ENCODE measurements at regions not wholly inside any gene's neighbourhood (a gene's known extent, or its start where the extent isn't known, plus 50 kb on each side); places are given as distances from the start of the nearest gene placed in this dataset.
"Not testable (repeated sequence)": the region's sequence is repeated elsewhere in the genome, so short reads cannot be mapped to it uniquely, and the experiment has no call there.

DNA sequence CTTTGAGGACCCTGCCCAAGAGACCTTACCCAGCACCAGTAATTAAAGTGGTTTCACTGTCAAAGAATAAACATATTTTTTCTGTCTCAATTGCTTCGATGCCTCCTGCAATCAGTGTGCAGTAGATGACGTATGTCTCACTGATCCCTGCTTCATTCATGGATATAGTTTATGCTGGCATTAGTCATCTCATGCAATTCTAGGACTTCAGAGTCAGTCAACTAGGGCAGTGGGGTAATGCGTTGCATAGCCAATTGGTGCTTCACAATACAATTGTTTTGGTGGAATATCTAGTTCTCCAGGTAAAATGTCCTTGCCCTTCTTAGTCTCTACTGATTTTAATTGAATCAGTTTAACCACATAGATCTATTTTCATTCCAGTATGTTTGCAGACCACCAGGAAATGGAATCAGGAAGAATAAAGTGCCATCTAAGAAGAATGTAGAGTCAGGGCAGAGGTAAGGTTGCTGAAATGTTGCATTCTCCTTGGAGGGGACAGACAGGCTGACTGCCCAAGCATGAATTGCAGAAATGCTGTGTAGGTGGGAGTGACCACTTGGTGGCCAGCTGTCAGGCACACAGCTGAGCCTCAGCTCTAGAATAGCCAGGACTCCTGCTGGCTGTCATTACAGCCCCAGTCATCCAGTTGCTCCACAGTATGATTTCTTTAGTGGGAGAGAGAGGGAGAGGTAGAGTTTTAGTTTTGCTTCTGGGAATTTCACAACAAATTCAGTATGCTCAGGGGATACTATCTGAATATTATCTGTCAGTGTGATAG lies 73.5 kb upstream of the MEGF10 start:
- DNase-seq = no peak

DNA sequence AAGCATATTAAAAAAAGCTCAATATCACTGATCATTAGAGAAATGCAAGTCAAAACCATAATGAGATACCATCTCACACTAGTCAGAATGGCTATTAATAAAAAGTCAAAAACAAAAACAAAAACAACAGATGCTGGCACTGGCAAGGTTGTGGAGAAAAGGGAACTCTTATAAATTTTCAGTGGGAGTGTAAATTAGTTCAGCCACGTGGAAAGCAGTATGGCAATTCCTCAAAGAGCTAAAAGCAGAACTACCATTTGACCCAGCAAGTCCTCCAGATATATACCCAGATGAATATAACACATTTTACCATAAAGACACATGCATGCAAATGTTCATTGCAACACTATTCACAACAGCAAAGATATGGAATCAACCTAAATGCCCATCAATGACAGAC lies 68.7 kb upstream of the MEGF10 start:
- not testable (repeated sequence) for DNase-seq

DNA sequence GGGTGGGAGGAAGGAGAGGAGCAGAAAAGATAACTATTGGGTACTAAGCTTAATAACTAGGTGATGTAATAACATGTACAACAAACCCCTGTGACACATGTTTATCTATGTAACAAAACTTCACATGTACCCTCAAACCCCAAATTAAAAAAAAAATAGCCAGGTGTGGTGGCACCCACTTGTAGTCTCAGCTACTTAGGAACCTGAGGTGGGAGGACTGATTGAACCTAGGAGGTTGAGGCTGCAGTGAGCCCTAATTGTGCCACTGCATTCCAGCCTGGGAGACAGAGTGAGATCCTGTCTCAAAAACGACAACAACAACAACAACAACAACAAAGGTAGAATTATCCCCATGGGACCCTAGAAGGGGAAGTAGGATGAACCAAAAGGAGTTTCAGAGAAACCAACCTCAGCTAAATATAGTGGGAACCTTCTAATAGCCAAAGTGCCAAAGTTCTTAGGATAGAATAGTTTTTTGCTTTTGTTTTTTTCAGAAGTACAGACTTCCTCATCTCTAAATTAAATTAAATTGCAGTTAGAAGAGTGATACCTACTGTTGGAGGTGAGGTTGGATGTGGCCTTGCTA lies 67.9 kb upstream of the MEGF10 start:
- DNase-seq = not testable (repeated sequence)

DNA sequence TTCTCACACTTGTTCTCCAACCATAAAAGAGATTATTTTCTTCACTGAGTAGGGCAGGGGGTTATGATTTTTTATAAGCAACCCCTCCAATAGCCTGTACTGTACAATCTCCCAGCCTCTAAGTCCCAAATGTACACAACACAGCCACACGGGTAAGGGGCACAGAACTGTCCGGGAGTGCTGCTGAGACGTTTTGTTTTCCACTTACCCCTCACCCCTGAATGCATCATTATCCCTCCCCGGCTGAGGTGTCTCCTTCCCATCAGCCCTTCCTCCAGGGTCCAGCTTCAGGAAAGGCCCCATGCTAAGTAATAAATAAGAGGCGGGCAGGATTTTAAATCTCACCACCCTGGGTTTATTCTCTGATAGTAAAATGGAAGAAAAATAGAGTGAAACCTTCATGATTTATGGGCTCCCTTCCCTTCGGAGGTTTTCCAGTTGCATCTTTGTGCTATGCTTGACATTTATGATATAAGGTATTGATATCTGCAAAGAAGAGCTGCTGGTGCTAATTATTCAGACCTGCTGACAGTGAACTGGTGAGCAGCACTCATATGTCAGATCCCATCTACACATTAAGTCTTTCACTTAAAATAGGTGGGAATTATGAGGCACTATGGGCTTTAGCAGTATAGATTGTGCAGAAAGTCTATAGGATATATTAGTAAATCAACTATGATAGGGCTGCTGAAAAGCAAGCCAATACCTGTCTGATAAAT lies 67.2 kb upstream of the MEGF10 start:
- no peak for DNase-seq

DNA sequence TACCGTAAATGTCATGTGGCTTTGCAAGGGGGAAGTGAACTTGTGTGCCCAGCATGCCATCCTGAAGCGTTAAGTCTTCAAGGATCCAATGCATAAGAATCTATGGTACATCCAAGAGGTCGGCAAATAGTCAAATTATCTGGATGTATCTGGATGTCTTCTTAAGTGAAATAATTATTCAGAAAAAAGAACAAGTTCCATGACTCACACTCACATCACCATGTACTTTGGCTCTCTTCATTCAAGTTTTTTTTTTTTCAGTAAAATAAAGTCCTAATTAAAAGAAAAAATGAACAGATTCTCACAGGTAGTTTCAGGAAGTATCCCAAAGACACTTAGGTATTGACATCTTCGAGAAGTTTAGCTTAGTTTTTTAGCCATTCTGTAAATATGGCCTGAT lies 62.7 kb upstream of the MEGF10 start:
- DNase-seq = no peak

DNA sequence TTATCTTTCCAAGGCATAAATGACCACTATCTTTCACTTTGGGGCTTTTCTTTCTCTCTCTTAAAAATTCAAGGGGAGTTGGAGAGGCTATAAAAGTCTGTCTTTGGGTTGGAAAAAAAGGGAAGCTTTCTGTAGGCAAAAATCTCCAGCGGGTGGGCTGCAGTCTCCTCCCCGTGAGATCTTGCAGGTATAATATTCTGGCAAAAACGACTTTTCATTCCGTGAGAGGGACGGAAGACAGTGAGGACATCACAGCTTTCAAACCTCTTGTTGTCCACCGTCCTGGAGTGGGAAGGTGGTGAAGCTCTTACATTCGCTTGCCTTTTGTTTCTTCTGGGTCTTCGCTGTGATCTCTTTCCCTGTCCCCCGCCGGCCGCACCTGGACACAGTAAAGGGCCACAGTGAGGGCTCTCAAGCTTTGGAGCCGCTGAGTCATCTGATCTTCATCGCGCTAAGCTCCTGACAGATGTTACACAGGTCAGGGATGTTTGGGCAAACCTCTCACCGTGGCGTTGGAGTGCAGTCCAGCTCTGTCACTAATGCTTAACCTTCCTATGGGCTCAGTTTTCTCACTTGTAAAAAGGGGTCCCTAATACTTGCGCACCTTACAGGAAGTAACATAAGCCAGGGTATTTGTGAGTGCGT lies 61.9 kb upstream of the MEGF10 start:
- no peak for DNase-seq

DNA sequence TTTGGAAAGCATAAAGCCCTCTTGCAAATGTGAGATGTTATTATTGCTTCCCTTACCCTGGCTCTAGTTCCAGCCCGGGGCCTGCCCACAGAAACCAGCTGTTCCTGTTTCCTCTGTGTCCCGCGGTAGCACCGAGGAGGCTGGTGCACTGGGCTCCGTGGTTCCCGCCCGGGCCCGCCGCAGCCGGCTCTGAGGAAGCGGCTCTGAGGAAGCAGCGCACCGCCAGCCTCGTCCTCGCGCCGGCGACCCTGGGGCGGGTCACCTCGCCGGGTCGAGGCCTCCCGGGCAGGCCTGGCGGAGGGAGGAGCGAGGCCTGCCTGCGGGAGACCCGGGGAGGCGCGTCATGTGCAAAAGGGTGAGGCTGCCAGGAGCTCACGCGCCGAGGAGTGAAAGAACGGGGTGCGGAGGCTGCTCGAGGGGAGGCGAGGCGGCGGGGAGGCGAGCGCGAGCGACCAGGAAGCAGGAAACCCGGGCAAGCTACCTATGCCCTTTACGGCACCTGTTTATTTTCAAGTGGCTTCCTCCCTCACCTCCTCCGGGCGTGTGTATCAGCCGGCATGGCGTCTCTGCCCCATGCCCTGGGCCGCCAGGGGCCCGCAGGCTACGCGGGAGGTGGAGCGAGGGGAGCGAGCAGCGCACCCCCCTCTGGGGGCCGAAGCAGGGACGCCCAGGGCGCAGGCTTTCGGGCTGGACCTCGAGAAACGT lies 61.3 kb upstream of the MEGF10 start:
- DNase-seq = peak; percentile 2

DNA sequence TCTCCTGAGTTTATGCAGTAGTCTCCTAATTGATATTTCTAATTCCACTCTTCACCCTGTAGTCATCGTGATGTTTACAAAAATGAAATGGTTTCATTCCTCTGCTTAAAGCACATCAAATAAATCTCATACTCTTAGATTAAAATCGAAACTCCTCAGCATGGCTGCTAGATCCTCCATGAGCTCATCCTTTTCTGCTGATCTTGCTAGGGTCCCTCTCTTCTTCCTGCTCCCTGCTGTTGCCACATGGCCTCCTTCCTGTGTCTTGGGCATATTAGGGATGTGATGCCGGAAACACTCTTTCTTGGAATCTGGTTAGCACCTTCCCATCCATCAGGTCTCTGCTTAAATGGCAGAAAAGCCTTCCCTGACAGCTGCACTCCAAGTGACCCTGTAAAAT lies 59.5 kb upstream of the MEGF10 start:
- no peak for DNase-seq

DNA sequence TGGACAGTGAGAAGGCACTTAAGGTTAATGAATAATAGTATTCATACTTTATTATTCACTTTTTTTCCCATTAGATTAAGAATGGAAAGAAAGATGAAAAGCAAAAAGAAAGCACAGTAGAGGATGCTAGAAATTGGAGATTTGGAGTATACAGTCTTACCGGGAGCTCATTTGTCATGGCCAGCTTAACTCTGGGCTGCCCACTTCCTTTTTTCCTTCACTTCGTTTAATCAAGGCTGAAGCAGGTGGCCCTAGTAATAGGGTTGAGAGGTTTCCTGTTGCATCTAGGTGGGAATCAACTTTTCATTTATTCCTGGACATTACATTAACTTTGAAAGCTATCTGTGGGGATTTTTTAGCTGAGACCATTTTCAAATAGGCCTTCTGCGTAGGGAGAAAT lies 57.0 kb upstream of the MEGF10 start:
- no peak for DNase-seq

DNA sequence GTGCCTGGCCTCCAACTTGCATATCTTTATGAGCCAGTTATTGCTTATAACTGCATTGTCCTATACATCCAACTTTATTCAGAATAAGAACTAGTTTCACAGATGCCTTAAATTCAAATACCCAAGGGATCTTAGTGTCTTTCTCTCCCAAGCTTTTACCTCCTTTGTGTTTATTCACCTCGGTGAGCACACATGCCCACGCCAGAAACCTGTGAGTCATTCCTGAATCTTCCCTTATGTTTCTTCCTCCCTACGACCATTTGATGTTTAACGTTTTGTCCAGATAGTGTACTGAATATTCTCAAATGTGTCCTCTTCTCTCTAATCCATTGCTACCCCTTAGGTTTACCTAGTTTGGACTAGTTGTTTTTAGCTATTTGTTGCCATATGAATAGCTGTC lies 55.5 kb upstream of the MEGF10 start:
- DNase-seq = no peak

DNA sequence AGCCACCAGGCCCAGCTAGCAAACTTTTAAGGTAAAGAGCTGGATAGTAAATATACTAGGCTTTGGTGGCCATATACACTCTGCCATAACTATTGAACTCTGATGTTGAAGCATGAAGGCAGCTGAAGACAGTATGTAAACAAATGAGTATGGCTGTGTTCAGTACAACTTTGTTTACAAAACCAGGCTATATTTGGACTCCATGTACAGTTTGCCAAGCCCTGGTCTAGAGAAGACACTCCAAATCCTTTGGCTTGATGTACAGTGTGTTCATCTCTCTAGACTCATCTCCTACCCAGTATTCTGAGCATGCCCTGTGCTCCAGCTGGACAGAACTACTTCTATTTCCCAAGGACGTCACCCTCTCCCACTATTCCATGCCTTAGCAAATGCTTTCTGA lies 54.3 kb upstream of the MEGF10 start:
- no peak for DNase-seq

All from effector CD8-positive, alpha-beta T cell (primary cell).